K562 (cell line): ENCODE measurements at regions not wholly inside any gene's neighbourhood (a gene's known extent, or its start where the extent isn't known, plus 50 kb on each side); places are given as distances from the start of the nearest gene placed in this dataset.

Experiments
- TF ChIP-seq, protein P1 (sequence below): fragments of 450-650 bp; IDR thresholded peaks from 2 replicates; pipeline ENCODE4 v1.6.1; 2016; ENCODE audit warnings: mild to moderate bottlenecking, moderate library complexity

DNA sequence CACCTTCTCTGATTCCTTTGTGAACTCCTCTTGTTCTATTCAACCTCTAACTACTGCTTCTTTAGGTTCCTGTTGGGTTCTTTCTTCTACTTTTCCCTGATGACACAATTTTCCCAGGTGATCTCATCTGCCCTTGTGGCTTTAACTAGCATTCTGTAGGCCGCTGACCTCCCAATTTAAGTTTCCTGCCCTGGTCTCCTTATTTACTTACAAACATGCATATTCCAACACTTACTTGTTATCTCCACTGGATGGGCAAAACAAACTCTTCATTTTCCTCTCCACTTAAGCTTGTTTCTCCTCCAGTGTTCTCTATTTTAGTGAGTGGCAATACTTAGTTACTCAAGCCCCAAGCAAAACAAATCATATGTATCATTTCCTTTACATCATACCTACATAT, 734.5 kb downstream of the METTL15 start (continued):
- TF ChIP-seq, protein P1, sequence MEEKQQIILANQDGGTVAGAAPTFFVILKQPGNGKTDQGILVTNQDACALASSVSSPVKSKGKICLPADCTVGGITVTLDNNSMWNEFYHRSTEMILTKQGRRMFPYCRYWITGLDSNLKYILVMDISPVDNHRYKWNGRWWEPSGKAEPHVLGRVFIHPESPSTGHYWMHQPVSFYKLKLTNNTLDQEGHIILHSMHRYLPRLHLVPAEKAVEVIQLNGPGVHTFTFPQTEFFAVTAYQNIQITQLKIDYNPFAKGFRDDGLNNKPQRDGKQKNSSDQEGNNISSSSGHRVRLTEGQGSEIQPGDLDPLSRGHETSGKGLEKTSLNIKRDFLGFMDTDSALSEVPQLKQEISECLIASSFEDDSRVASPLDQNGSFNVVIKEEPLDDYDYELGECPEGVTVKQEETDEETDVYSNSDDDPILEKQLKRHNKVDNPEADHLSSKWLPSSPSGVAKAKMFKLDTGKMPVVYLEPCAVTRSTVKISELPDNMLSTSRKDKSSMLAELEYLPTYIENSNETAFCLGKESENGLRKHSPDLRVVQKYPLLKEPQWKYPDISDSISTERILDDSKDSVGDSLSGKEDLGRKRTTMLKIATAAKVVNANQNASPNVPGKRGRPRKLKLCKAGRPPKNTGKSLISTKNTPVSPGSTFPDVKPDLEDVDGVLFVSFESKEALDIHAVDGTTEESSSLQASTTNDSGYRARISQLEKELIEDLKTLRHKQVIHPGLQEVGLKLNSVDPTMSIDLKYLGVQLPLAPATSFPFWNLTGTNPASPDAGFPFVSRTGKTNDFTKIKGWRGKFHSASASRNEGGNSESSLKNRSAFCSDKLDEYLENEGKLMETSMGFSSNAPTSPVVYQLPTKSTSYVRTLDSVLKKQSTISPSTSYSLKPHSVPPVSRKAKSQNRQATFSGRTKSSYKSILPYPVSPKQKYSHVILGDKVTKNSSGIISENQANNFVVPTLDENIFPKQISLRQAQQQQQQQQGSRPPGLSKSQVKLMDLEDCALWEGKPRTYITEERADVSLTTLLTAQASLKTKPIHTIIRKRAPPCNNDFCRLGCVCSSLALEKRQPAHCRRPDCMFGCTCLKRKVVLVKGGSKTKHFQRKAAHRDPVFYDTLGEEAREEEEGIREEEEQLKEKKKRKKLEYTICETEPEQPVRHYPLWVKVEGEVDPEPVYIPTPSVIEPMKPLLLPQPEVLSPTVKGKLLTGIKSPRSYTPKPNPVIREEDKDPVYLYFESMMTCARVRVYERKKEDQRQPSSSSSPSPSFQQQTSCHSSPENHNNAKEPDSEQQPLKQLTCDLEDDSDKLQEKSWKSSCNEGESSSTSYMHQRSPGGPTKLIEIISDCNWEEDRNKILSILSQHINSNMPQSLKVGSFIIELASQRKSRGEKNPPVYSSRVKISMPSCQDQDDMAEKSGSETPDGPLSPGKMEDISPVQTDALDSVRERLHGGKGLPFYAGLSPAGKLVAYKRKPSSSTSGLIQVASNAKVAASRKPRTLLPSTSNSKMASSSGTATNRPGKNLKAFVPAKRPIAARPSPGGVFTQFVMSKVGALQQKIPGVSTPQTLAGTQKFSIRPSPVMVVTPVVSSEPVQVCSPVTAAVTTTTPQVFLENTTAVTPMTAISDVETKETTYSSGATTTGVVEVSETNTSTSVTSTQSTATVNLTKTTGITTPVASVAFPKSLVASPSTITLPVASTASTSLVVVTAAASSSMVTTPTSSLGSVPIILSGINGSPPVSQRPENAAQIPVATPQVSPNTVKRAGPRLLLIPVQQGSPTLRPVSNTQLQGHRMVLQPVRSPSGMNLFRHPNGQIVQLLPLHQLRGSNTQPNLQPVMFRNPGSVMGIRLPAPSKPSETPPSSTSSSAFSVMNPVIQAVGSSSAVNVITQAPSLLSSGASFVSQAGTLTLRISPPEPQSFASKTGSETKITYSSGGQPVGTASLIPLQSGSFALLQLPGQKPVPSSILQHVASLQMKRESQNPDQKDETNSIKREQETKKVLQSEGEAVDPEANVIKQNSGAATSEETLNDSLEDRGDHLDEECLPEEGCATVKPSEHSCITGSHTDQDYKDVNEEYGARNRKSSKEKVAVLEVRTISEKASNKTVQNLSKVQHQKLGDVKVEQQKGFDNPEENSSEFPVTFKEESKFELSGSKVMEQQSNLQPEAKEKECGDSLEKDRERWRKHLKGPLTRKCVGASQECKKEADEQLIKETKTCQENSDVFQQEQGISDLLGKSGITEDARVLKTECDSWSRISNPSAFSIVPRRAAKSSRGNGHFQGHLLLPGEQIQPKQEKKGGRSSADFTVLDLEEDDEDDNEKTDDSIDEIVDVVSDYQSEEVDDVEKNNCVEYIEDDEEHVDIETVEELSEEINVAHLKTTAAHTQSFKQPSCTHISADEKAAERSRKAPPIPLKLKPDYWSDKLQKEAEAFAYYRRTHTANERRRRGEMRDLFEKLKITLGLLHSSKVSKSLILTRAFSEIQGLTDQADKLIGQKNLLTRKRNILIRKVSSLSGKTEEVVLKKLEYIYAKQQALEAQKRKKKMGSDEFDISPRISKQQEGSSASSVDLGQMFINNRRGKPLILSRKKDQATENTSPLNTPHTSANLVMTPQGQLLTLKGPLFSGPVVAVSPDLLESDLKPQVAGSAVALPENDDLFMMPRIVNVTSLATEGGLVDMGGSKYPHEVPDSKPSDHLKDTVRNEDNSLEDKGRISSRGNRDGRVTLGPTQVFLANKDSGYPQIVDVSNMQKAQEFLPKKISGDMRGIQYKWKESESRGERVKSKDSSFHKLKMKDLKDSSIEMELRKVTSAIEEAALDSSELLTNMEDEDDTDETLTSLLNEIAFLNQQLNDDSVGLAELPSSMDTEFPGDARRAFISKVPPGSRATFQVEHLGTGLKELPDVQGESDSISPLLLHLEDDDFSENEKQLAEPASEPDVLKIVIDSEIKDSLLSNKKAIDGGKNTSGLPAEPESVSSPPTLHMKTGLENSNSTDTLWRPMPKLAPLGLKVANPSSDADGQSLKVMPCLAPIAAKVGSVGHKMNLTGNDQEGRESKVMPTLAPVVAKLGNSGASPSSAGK, result no peak
